Left kidney (tissue), 1 donor: ENCODE measurements at regions not wholly inside any gene's neighbourhood (a gene's known extent, or its start where the extent isn't known, plus 50 kb on each side); places are given as distances from the start of the nearest gene placed in this dataset.

Source experiments
- DNase-seq: peaks from one replicate; pipeline ENCODE4 v3.0.0-alpha.2; 2013

GRCh38 chr18:78659057-78659456, 320.6 kb upstream of the SALL3 start:
- no peak for DNase-seq

DNA sequence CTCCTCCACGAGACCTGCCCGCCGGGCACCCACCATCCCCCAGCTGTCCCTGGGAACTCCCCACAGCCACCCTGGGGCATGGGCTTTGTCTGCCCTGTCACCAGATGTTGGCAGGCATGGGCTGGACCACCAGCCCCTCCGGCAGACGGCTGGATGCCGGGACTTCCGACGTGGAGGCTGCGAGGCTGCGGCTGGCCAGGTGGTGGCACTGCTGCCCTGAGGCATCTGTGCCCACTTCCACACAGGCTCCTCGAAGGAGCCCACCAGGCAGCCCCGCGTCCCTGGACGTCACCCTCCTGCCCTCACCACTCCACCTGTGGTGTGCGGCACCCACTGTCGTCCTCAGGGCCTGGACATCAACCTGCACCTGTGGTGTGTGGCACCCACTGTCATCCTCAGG, 319.9 kb upstream of the SALL3 start:
- no peak for DNase-seq

- DNase-seq, result no peak
Observed at GRCh38 chr18:78660311-78660710, 319.3 kb upstream of the SALL3 start.

- no peak for DNase-seq
Observed at GRCh38 chr18:78661316-78661715, 318.3 kb upstream of the SALL3 start.

DNA sequence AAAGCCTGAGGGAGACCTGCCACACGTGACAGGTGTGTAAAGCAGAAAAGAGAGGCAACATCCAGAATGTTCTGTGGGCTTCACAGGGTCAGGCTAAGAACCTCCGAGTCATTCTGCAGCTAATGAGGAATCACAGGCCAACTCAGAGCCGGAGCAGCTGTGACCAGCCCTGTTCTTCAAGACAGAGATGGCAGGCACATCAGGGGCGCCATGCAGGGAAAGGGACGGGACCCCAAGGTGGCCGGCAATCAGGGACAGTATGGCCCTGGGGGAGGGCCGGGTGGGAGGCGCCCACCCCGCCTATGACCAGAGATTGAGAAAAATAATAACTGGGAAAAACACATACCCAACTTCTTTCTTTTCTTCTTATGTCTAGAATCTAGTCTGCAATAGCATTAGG, 316.7 kb upstream of the SALL3 start:
- DNase-seq, result no peak

- DNase-seq, result no peak
Observed at GRCh38 chr18:78664048-78664447, 315.6 kb upstream of the SALL3 start.

GRCh38 chr18:78664848-78665247, 314.8 kb upstream of the SALL3 start:
- DNase-seq, result no peak

- no peak for DNase-seq
Observed at GRCh38 chr18:78665644-78666043, 314.0 kb upstream of the SALL3 start.

DNA sequence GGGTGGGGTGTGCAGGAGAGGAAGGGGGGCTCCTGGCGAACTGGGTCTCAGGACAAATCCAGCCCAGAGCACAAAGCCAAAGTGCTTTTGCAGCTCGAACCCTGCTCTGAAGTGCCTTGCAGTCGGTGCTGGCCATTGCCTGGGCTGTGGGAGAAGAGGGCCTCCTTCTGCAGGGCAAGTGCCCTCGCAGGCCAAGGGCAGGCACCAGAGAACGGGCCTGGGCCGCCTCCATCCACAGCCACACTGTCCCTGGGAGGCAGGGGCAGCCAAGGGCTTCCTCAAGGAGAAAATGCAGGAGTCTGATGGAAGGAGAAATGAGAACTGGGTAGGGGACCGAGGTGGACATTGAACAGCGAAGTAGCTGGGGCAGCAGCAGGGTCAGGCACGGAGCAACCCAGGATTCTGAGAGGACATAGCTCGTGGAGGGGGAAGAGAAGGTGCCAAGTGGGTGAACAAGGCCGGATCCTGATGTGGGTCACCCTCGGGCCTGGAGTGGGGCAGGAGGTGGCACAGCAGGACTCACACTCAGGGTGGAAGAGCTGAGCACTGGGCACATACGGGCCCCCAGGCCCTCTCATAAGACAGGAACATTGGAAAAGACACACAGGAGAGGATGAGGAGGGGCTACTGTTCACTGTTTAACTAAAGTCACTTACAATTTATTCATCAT, 312.8 kb upstream of the SALL3 start:
- DNase-seq, result no peak

- no peak for DNase-seq
Observed at GRCh38 chr18:78670778-78671391, 308.7 kb upstream of the SALL3 start.

- no peak for DNase-seq
Observed at GRCh38 chr18:78671551-78671950, 308.1 kb upstream of the SALL3 start.

DNA sequence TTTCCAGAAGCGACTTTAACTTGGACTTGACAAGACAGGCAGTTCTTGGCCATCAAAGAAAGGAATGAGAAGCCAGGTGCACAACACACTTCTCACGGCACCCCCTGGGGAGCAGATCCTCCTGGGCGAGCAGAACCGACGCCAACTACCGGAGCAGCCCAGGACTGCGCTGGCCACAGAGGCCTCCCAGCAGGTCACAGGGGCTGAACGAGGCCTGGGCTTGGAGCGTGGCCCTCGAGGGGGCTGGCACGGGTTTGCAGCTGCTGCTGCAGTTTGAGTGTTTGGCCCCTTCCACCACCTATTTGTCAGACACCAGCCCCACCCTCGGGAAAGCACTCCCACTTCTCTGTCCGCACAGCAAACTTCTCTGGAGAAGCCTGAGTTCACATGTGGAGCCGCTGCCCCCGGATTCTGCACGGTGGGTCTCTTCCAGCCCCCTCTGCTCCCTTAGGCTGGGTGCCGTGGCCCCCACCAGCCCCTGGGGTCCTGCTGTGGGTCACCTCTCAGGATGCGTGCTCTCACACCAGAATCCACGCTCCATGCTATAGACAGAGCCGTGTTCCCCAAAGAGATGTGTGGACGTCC, 306.7 kb upstream of the SALL3 start:
- no peak for DNase-seq

DNA sequence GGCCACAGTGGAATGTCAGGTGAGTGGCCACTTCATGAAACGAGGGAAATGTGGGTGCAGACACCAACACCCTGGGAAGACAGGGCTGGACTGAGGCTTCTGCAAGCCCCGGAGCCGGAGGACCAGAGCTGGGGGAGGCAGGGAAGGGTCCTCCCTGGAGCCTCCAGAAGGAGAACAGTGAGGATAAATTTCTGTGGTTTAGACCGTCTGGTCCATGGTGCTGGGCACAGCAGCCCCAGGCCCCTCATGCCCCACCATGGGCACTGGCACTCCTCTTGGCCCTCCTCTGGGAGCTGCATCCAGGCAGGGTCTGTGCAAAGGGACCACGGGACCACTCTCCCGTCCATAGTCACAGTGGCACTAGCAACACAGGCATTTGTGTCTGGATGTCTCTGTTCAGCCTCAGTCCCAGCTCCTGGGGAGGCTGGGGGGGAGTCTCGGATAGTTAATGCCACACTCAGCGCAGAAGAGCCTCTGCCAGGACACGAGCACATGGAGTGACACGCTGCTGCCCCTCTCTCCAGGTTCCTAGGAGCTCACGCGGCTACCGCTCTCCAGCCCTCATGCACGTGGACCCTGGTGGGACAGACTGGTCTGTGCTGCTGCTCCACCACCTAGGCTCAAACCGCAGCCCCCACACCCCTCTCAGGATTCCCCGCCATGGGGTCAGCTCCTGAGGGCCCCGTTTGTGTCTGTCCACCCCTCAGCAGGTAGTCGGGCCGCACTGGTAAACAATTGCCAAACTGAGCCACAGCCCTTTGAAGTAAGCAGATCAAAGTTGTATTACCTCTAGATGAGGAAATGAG, 305.9 kb upstream of the SALL3 start:
- no peak for DNase-seq

- DNase-seq, result no peak
Observed at GRCh38 chr18:78675231-78675630, 304.4 kb upstream of the SALL3 start.

GRCh38 chr18:78676622-78677482, 302.8 kb upstream of the SALL3 start:
- no peak for DNase-seq

- no peak for DNase-seq
Observed at GRCh38 chr18:78677483-78678317, 301.9 kb upstream of the SALL3 start.

GRCh38 chr18:78678318-78678695, 301.3 kb upstream of the SALL3 start:
- DNase-seq, result no peak

- DNase-seq, result no peak
Observed at GRCh38 chr18:78679031-78679430, 300.6 kb upstream of the SALL3 start.

DNA sequence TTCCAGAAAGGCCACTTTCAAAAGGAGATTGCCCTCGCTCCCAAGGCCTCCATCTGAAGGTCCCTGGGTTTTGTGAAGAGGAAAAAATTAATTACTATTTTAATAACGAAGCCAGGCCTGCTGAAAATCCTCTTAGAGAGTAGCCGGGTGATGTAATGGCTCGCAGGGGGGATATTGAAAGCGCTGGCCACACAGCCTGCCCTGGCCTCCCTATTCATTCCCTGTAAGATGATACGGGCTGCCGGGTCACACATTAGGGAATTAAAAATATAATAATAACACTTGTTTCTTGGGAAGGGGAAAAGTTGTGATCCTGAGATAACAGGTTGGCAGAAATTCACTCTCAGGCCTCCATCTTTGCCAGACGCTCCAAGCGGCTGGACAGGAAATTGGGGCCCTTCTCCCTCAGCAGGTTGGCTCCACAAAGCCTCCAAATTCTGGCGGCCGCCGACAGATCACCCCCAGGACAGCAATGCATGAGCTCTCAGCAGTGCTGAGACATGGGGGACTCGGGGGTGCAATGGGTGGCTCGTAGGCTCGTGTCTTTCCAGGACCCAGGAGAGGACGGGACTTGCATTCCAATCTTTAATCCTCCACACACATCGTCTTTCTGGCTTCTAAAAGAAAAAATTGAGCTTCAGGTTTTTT, 299.9 kb upstream of the SALL3 start:
- no peak for DNase-seq

DNA sequence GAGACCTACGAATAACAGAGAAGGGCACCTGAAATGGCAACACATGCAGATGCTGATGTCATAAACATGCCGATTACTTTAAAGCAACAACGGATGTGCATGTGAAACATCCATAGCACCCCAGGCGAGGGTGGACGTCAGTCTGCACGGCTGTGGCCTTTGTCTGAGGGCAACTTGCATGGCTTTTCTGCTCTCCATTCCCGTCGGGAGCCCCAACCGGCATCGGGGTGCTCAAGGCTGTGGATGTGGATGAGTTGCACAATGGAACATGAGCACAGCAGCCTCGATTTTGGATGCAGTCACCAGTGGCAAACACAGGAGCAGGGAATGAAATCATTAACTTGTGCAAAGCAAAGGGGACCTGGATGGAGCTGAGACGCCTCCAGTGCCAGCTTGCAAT, 298.2 kb upstream of the SALL3 start:
- no peak for DNase-seq

GRCh38 chr18:78681934-78682333, 297.7 kb upstream of the SALL3 start:
- no peak for DNase-seq
